ENCODE measurements at regions not wholly inside any gene's neighbourhood (a gene's known extent, or its start where the extent isn't known, plus 50 kb on each side); places are given as distances from the start of the nearest gene placed in this dataset.
"Not testable (repeated sequence)": the region's sequence is repeated elsewhere in the genome, so short reads cannot be mapped to it uniquely, and the experiment has no call there.

- DNase-seq (ENCODE audit: low read depth) = no peak
- no peak for TF ChIP-seq CTCF (conservative IDR thresholded peaks at IDR 0.05; ENCODE audit: low read depth, low read length)
- H3K4me3 ChIP-seq (ENCODE audit: low read depth, low read length) = no peak overlapping the region
These were observed 163.7 kb downstream of the CDC14C start for GRCh38 chr7:49088017-49088416.

GRCh38 chr7:49089717-49090116, 165.4 kb downstream of the CDC14C start:
- no peak for TF ChIP-seq CTCF (conservative IDR thresholded peaks at IDR 0.05; ENCODE audit: low read depth, low read length)
- no peak overlapping the region for H3K4me3 ChIP-seq (ENCODE audit: low read depth, low read length)
- DNase-seq (ENCODE audit: low read depth) = no peak

- no peak for TF ChIP-seq CTCF (conservative IDR thresholded peaks at IDR 0.05; ENCODE audit: low read depth, low read length)
- DNase-seq (ENCODE audit: low read depth) = no peak
- H3K4me3 ChIP-seq (ENCODE audit: low read depth, low read length) = no peak overlapping the region
These were observed 166.7 kb downstream of the CDC14C start for GRCh38 chr7:49091089-49091488.

- H3K4me3 ChIP-seq (ENCODE audit: low read depth, low read length) = no peak overlapping the region
- DNase-seq (ENCODE audit: low read depth) = no peak
- no peak for TF ChIP-seq CTCF (conservative IDR thresholded peaks at IDR 0.05; ENCODE audit: low read depth, low read length)
These were observed 167.2 kb downstream of the CDC14C start for GRCh38 chr7:49091519-49091918.

- no peak for TF ChIP-seq CTCF (conservative IDR thresholded peaks at IDR 0.05; ENCODE audit: low read depth, low read length)
- DNase-seq (ENCODE audit: low read depth) = no peak
- H3K4me3 ChIP-seq (ENCODE audit: low read depth, low read length) = no peak overlapping the region
These were observed 168.9 kb downstream of the CDC14C start for GRCh38 chr7:49093218-49093617.

GRCh38 chr7:49094866-49095265, 170.5 kb downstream of the CDC14C start:
- TF ChIP-seq CTCF (conservative IDR thresholded peaks at IDR 0.05; ENCODE audit: low read depth, low read length) = no peak
- no peak for DNase-seq (ENCODE audit: low read depth)

GRCh38 chr7:49099587-49100326, 175.4 kb downstream of the CDC14C start:
- peak; percentile 43 for TF ChIP-seq CTCF (conservative IDR thresholded peaks at IDR 0.05; ENCODE audit: low read depth, low read length)
- no peak for DNase-seq (ENCODE audit: low read depth)
- H3K4me3 ChIP-seq (ENCODE audit: low read depth, low read length) = no peak overlapping the region

More at GRCh38 chr7:49094866-49095265, 170.5 kb downstream of the CDC14C start:
- H3K4me3 ChIP-seq (ENCODE audit: low read depth, low read length) = no peak overlapping the region

- not testable (repeated sequence) for H3K4me3 ChIP-seq (ENCODE audit: low read depth, low read length); DNase-seq (ENCODE audit: low read depth)
These were observed 176.8 kb downstream of the CDC14C start for GRCh38 chr7:49100908-49101740.

Data from epithelial cell of proximal tubule (primary cell).